DND-41 (cell line): ENCODE measurements at regions not wholly inside any gene's neighbourhood (a gene's known extent, or its start where the extent isn't known, plus 50 kb on each side); places are given as distances from the start of the nearest gene placed in this dataset.
"Not testable (repeated sequence)": the region's sequence is repeated elsewhere in the genome, so short reads cannot be mapped to it uniquely, and the experiment has no call there.

Source experiments
- ATAC-seq: fragments of 200-7000 bp; cut with Tn5 transposase; 3 replicates; pipeline ENCODE4 v1.9.1; 2021; ENCODE audit warnings: low read depth; ENCODE audit not compliant: insufficient read depth
- DNase-seq: peaks from one replicate; pipeline ENCODE4 v3.0.0-alpha.2; 2020
- H2AFZ ChIP-seq: 2 replicates; pipeline ENCODE4 v1.6.0; 2012; ENCODE audit warnings: low read depth, low read length
- H3K27ac ChIP-seq: 2 replicates; pipeline ENCODE4 v1.5.1; 2012; ENCODE audit warnings: low read length, inconsistent platforms
- H3K27me3 ChIP-seq: fragments of 200-600 bp; sonication (generic); 2 replicates; pipeline ENCODE4 v1.6.0; 2012; ENCODE audit warnings: low read length, mild to moderate bottlenecking, inconsistent platforms; ENCODE audit not compliant: insufficient read depth, poor library complexity
- H3K36me3 ChIP-seq: 2 replicates; pipeline ENCODE4 v1.5.1; 2012; ENCODE audit warnings: low read length, inconsistent platforms; ENCODE audit not compliant: insufficient read depth
- H3K4me1 ChIP-seq: 2 replicates; pipeline ENCODE4 v1.5.1; 2012; ENCODE audit warnings: mild to moderate bottlenecking, low read length; ENCODE audit not compliant: insufficient read depth
- H3K4me2 ChIP-seq: 2 replicates; pipeline ENCODE4 v1.6.0; 2012; ENCODE audit warnings: mild to moderate bottlenecking, moderate library complexity, low read length, inconsistent platforms; ENCODE audit not compliant: insufficient read depth
- H3K4me3 ChIP-seq, 2 experiments: fragments of 200-600 bp in 1 of 2; shearing (Covaris generic) in 1 of 2; 2 replicates each; pipeline ENCODE4 v1.5.1; 2012 to 2016; ENCODE audit warnings: inconsistent platforms in 2 of 2, low read length in 2 of 2, mild to moderate bottlenecking in 2 of 2, low read depth in 1 of 2, moderate library complexity in 1 of 2
- H3K79me2 ChIP-seq: 2 replicates; pipeline ENCODE4 v1.6.0; 2012; ENCODE audit warnings: low read length, inconsistent platforms; ENCODE audit not compliant: insufficient read depth
- H3K9ac ChIP-seq: 2 replicates; pipeline ENCODE4 v1.6.0; 2012; ENCODE audit warnings: low read depth, mild to moderate bottlenecking, inconsistent platforms, low read length, moderate library complexity
- H3K9me3 ChIP-seq: 2 replicates; pipeline ENCODE4 v1.5.1; 2012; ENCODE audit warnings: low read length, moderate library complexity, mild to moderate bottlenecking, inconsistent platforms; ENCODE audit not compliant: insufficient read depth, severe bottlenecking
- H4K20me1 ChIP-seq: 2 replicates; pipeline ENCODE4 v1.6.0; 2012; ENCODE audit warnings: low read length; ENCODE audit not compliant: insufficient read depth
- CTCF ChIP-seq: IDR thresholded peaks from 2 replicates; pipeline ENCODE4 v1.5.1; 2012; ENCODE audit warnings: borderline replicate concordance, low read length, moderate library complexity, mild to moderate bottlenecking; ENCODE audit not compliant: poor library complexity, severe bottlenecking; ENCODE audit errors: extremely low read depth
- EZH2 ChIP-seq: IDR thresholded peaks from 3 replicates; pipeline ENCODE4 v1.6.1; 2012; ENCODE audit warnings: borderline replicate concordance, low read depth, mild to moderate bottlenecking, moderate library complexity, low read length, inconsistent platforms; ENCODE audit not compliant: severe bottlenecking

GRCh38 chr19:28612275-28612769, 600.6 kb downstream of the UQCRFS1 start:
- Histone ChIP-seq H3K27me3 (no peaks in the 10 kb centered on the region), H3K9me3 (peaks cover 51% of the 10 kb centered on the region), H3K4me2 (no peak overlapping the region), H2AFZ (no peak overlapping the region), H3K79me2 (no peaks in the 10 kb centered on the region), H3K36me3 (peaks cover 4% of the 10 kb centered on the region; the same call in 1 of the 2 replicates), H3K27ac (no peak overlapping the region), H3K4me3 (no peak overlapping the region), H3K4me1 (peaks cover 7% of the 10 kb centered on the region; the same call in 1 of the 2 replicates), H4K20me1 (no peaks in the 10 kb centered on the region), H3K9ac (no peak overlapping the region)
- DNase-seq (no peak), ATAC-seq (no peak)
- TF ChIP-seq EZH2 (no peak), CTCF (no peak)

- not testable (repeated sequence) for H3K9ac ChIP-seq, H3K79me2 ChIP-seq
These were observed 601.6 kb downstream of the UQCRFS1 start for GRCh38 chr19:28611227-28611914.

GRCh38 chr19:28610731-28611130, 602.2 kb downstream of the UQCRFS1 start:
- Histone ChIP-seq H3K4me2 (no peak overlapping the region), H3K36me3 (peaks cover 10% of the 10 kb centered on the region; the same call in 1 of the 2 replicates), H3K9me3 (peaks cover 62% of the 10 kb centered on the region), H3K4me1 (peaks cover 7% of the 10 kb centered on the region; the same call in 1 of the 2 replicates), H3K79me2 (no peaks in the 10 kb centered on the region), H3K4me3 (no peak overlapping the region), H3K27ac (0 out of 2 replicates have a peak overlapping the region, but pooled peaks have one; percentile 27), H4K20me1 (no peaks in the 10 kb centered on the region), H3K9ac (no peak overlapping the region), H3K27me3 (no peaks in the 10 kb centered on the region), H2AFZ (no peak overlapping the region)
- ATAC-seq (no peak), DNase-seq (no peak)
- TF ChIP-seq EZH2 (no peak), CTCF (no peak)

More at GRCh38 chr19:28611227-28611914, 601.6 kb downstream of the UQCRFS1 start:
- H3K4me1 ChIP-seq, H3K27ac ChIP-seq, H2AFZ ChIP-seq, ATAC-seq, DNase-seq, H3K4me3 ChIP-seq, H3K36me3 ChIP-seq, H3K4me2 ChIP-seq, H4K20me1 ChIP-seq, H3K27me3 ChIP-seq: not testable (repeated sequence)
- H3K9me3 ChIP-seq: peaks cover 60% of the 10 kb centered on the region

GRCh38 chr19:28609944-28610343, 603.0 kb downstream of the UQCRFS1 start:
- no peaks in the 10 kb centered on the region for H3K79me2 ChIP-seq
- peaks cover 7% of the 10 kb centered on the region; the same call in 1 of the 2 replicates for H3K4me1 ChIP-seq

More at GRCh38 chr19:28609944-28610343, 603.0 kb downstream of the UQCRFS1 start:
- Histone ChIP-seq H3K4me3 (no peak overlapping the region), H2AFZ (no peak overlapping the region), H3K27me3 (no peaks in the 10 kb centered on the region), H4K20me1 (no peaks in the 10 kb centered on the region), H3K4me2 (no peak overlapping the region), H3K9me3 (peaks cover 55% of the 10 kb centered on the region), H3K27ac (no peak overlapping the region), H3K9ac (no peak overlapping the region), H3K36me3 (peaks cover 10% of the 10 kb centered on the region; the same call in 1 of the 2 replicates)
- no peak for TF ChIP-seq CTCF
- TF ChIP-seq EZH2: no peak
- ATAC-seq (no peak), DNase-seq (no peak)
